GM19463 (cell line): ENCODE measurements at regions not wholly inside any gene's neighbourhood (a gene's known extent, or its start where the extent isn't known, plus 50 kb on each side); places are given as distances from the start of the nearest gene placed in this dataset.
A peak's percentile ranks its signal among the peaks of the same experiment; 100 is the strongest.

Experiments used
- ATAC-seq: cut with Tn5 transposase; IDR thresholded peaks from one replicate; pipeline ENCODE4 v1.9.1; 2021; ENCODE audit warnings: mild to moderate bottlenecking, moderate library complexity; ENCODE audit not compliant: unreplicated experiment

- ATAC-seq = no peak
Measured at GRCh38 chr13:106433066-106433465, 102.4 kb downstream of the EFNB2 start.

- no peak for ATAC-seq
Measured at GRCh38 chr13:106432636-106433035, 102.8 kb downstream of the EFNB2 start.

- ATAC-seq = no peak
Measured at GRCh38 chr13:106426909-106427308, 108.6 kb downstream of the EFNB2 start.

GRCh38 chr13:106425661-106426060 lies 109.8 kb downstream of the EFNB2 start:
- ATAC-seq = no peak

GRCh38 chr13:106424805-106425204 lies 110.7 kb downstream of the EFNB2 start:
- ATAC-seq = no peak

- ATAC-seq = peak; percentile 89
Measured at GRCh38 chr13:106423530-106423929, 111.9 kb downstream of the EFNB2 start.

GRCh38 chr13:106418556-106418955 lies 116.9 kb downstream of the EFNB2 start:
- no peak for ATAC-seq

- peak; percentile 39 for ATAC-seq
Measured at GRCh38 chr13:106417467-106418110, 117.9 kb downstream of the EFNB2 start.

GRCh38 chr13:106416645-106417044 lies 118.8 kb downstream of the EFNB2 start:
- ATAC-seq = peak; percentile 55

- ATAC-seq = no peak
Measured at GRCh38 chr13:106415971-106416370, 119.5 kb downstream of the EFNB2 start.

GRCh38 chr13:106415442-106415841 lies 120.0 kb downstream of the EFNB2 start:
- ATAC-seq = no peak

GRCh38 chr13:106407338-106407737 lies 128.1 kb downstream of the EFNB2 start:
- ATAC-seq = peak; percentile 81

- ATAC-seq = no peak
Measured at GRCh38 chr13:106405731-106406130, 129.7 kb downstream of the EFNB2 start.

GRCh38 chr13:106403280-106403679 lies 132.2 kb downstream of the EFNB2 start:
- ATAC-seq = no peak

- ATAC-seq = no peak
Measured at GRCh38 chr13:106402866-106403265, 132.6 kb downstream of the EFNB2 start.

GRCh38 chr13:106401081-106401480 lies 134.4 kb downstream of the EFNB2 start:
- ATAC-seq = no peak

- no peak for ATAC-seq
Measured at GRCh38 chr13:106400289-106400688, 135.2 kb downstream of the EFNB2 start.

GRCh38 chr13:106398289-106398688 lies 137.2 kb downstream of the EFNB2 start:
- no peak for ATAC-seq

GRCh38 chr13:106393776-106394175 lies 141.7 kb downstream of the EFNB2 start:
- no peak for ATAC-seq

- no peak for ATAC-seq
Measured at GRCh38 chr13:106391681-106392080, 143.8 kb downstream of the EFNB2 start.

GRCh38 chr13:106391271-106391670 lies 144.2 kb downstream of the EFNB2 start:
- ATAC-seq = no peak

- ATAC-seq = no peak
Measured at GRCh38 chr13:106390367-106390766, 145.1 kb downstream of the EFNB2 start.

GRCh38 chr13:106385654-106386053 lies 149.8 kb downstream of the EFNB2 start:
- no peak for ATAC-seq
